ENCODE measurements at regions not wholly inside any gene's neighbourhood (a gene's known extent, or its start where the extent isn't known, plus 50 kb on each side); places are given as distances from the start of the nearest gene placed in this dataset.
"Not testable (repeated sequence)": the region's sequence is repeated elsewhere in the genome, so short reads cannot be mapped to it uniquely, and the experiment has no call there.

DNA sequence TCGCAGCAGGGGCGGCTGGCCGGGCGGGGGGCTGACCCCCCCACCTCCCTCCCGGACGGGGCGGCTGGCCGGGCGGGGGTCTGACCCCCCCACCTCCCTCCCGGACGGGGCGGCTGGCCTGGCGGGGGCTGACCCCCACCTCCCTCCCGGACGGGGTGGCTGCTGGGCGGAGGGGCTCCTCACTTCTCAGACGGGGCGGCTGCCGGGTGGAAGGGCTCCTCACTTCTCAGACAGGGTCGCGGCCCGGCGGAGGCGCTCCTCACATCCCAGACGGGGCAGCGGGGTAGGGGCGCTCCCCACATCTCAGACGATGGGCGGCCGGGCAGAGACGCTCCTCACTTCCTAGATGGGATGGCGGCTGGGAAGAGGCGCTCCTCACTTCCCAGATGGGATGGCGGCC, 260.2 kb upstream of the PTCHD4 start:
- DNase-seq; H3K27ac ChIP-seq (ENCODE audit: low read depth, low read length); ATAC-seq; H3K36me3 Mint-ChIP-seq; H3K4me1 Mint-ChIP-seq; H3K9me3 ChIP-seq (ENCODE audit: control insufficient read depth in 2 of 3, low read length in 3 of 3); H3K4me3 Mint-ChIP-seq; CTCF ChIA-PET; H3K4me3 ChIP-seq (ENCODE audit: low read length); H3K36me3 ChIP-seq (ENCODE audit: control insufficient read depth in 2 of 3, insufficient read depth in 3 of 3, low read length in 3 of 3); H3K27me3 ChIP-seq (ENCODE audit: control insufficient read depth in 2 of 2, insufficient read depth in 2 of 2, low read length in 2 of 2); H3K4me1 ChIP-seq (ENCODE audit: control insufficient read depth in 2 of 2, insufficient read depth in 2 of 2, low read length in 2 of 2); H3K27ac Mint-ChIP-seq; POLR2A ChIA-PET; H3K27me3 Mint-ChIP-seq; intact Hi-C loops (cut with micrococcal nuclease): not testable (repeated sequence)
- peaks cover 0 to 12% (median 6%) of the 10 kb centered on the region in 11 donors for H3K9me3 Mint-ChIP-seq

DNA sequence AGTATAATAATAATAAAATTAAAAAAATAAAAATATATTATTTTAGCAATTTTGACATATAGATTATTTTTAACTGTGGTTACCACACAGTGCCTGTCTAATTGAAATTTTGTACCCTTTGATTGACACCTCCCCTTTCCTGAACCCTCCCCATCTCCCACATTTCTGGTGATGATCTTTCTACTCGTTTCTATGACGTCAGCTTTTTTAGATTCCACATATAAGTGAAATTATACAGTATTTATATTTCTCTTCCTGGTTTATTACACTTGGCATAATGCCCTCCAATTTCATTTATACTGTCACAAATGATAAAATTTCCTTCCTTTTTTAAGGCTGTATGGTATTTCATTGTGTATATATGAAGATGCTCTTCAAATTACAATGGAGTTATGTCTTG, 258.1 kb upstream of the PTCHD4 start:
- Histone ChIP-seq H3K4me1 (ENCODE audit: control insufficient read depth in 2 of 2, insufficient read depth in 2 of 2, low read length in 2 of 2) (no peaks in the 10 kb centered on the region), H3K36me3 (ENCODE audit: control insufficient read depth in 2 of 3, insufficient read depth in 3 of 3, low read length in 3 of 3) (no peaks in the 10 kb centered on the region), H3K27ac (ENCODE audit: low read depth, low read length) (no peak overlapping the region), H3K4me3 (ENCODE audit: low read length) (no peak overlapping the region), H3K27me3 (ENCODE audit: control insufficient read depth in 2 of 2, insufficient read depth in 2 of 2, low read length in 2 of 2) (no peaks in the 10 kb centered on the region), H3K9me3 (ENCODE audit: control insufficient read depth in 2 of 3, low read length in 3 of 3) (no peaks in the 10 kb centered on the region)
- ATAC-seq (no peak), DNase-seq (no peak)
- CTCF ChIA-PET = no interaction called here
- H3K4me3 Mint-ChIP-seq = no peak overlapping the region
- H3K9me3 Mint-ChIP-seq = peaks cover 0 to 12% (median 6%) of the 10 kb centered on the region in 11 donors
- H3K27ac Mint-ChIP-seq = no peak overlapping the region
- no peaks in the 10 kb centered on the region for H3K27me3 Mint-ChIP-seq
- H3K36me3 Mint-ChIP-seq = peaks cover 0 to 3% (median 0%) of the 10 kb centered on the region in 5 donors
- POLR2A ChIA-PET = no interaction called here
- intact Hi-C loops (cut with micrococcal nuclease) = no loop called here
- H3K4me1 Mint-ChIP-seq = no peaks in the 10 kb centered on the region

DNA sequence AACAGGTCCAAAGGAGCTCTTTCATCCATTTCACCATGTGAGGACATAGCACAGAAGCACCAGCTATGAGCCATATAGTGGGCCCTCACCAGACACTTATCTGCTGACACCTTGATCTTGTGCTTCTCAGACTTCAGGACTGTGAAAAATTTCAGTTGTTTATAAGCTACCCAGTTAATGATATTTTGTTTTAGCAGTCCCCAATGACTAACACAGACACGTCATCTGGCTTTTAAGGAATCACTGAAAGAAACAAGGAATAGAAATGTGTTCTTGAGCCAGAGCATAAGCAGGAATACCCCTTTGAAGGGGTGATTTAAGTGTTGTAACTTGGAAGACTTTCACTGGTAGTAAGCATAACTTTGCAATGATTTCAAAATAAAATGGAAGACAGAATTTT, 214.7 kb upstream of the PTCHD4 start:
- Histone ChIP-seq H3K4me1 (ENCODE audit: control insufficient read depth in 2 of 2, insufficient read depth in 2 of 2, low read length in 2 of 2) (no peaks in the 10 kb centered on the region), H3K9me3 (ENCODE audit: control insufficient read depth in 2 of 3, low read length in 3 of 3) (no peaks in the 10 kb centered on the region), H3K27ac (ENCODE audit: low read depth, low read length) (no peak overlapping the region), H3K27me3 (ENCODE audit: control insufficient read depth in 2 of 2, insufficient read depth in 2 of 2, low read length in 2 of 2) (no peaks in the 10 kb centered on the region), H3K36me3 (ENCODE audit: control insufficient read depth in 2 of 3, insufficient read depth in 3 of 3, low read length in 3 of 3) (no peaks in the 10 kb centered on the region), H3K4me3 (ENCODE audit: low read length) (no peak overlapping the region)
- intact Hi-C loops (cut with micrococcal nuclease) = no loop called here
- Mint-ChIP-seq H3K36me3 (no peaks in the 10 kb centered on the region), H3K4me3 (no peak overlapping the region), H3K27me3 (no peaks in the 10 kb centered on the region), H3K4me1 (no peaks in the 10 kb centered on the region), H3K9me3 (peaks cover 0 to 17% (median 2%) of the 10 kb centered on the region in 11 donors), H3K27ac (no peak overlapping the region)
- ChIA-PET CTCF (no interaction called here), POLR2A (no interaction called here)
- DNase-seq = no peak
- ATAC-seq = no peak

- no peaks in the 10 kb centered on the region for H3K4me1 Mint-ChIP-seq
- Histone ChIP-seq H3K27ac (ENCODE audit: low read depth, low read length) (no peak overlapping the region), H3K9me3 (ENCODE audit: control insufficient read depth in 2 of 3, low read length in 3 of 3) (no peaks in the 10 kb centered on the region), H3K36me3 (ENCODE audit: control insufficient read depth in 2 of 3, insufficient read depth in 3 of 3, low read length in 3 of 3) (no peaks in the 10 kb centered on the region), H3K4me1 (ENCODE audit: control insufficient read depth in 2 of 2, insufficient read depth in 2 of 2, low read length in 2 of 2) (no peaks in the 10 kb centered on the region), H3K27me3 (ENCODE audit: control insufficient read depth in 2 of 2, insufficient read depth in 2 of 2, low read length in 2 of 2) (no peaks in the 10 kb centered on the region), H3K4me3 (ENCODE audit: low read length) (no peak overlapping the region)
- H3K27ac Mint-ChIP-seq = no peak overlapping the region
- no peak overlapping the region for H3K4me3 Mint-ChIP-seq
- peaks cover 0 to 19% (median 2%) of the 10 kb centered on the region in 11 donors for H3K9me3 Mint-ChIP-seq
- CTCF ChIA-PET = no interaction called here
- ATAC-seq (no peak), DNase-seq (no peak)
- H3K36me3 Mint-ChIP-seq = no peaks in the 10 kb centered on the region
- no peaks in the 10 kb centered on the region for H3K27me3 Mint-ChIP-seq
- intact Hi-C loops (cut with micrococcal nuclease) = no loop called here
- POLR2A ChIA-PET = no interaction called here
These were observed 207.7 kb upstream of the PTCHD4 start for GRCh38 chr6:48318670-48319069.

GRCh38 chr6:48315915-48316314, 204.9 kb upstream of the PTCHD4 start:
- no peak overlapping the region for H3K4me3 Mint-ChIP-seq
- H3K27ac Mint-ChIP-seq = no peak overlapping the region

DNA sequence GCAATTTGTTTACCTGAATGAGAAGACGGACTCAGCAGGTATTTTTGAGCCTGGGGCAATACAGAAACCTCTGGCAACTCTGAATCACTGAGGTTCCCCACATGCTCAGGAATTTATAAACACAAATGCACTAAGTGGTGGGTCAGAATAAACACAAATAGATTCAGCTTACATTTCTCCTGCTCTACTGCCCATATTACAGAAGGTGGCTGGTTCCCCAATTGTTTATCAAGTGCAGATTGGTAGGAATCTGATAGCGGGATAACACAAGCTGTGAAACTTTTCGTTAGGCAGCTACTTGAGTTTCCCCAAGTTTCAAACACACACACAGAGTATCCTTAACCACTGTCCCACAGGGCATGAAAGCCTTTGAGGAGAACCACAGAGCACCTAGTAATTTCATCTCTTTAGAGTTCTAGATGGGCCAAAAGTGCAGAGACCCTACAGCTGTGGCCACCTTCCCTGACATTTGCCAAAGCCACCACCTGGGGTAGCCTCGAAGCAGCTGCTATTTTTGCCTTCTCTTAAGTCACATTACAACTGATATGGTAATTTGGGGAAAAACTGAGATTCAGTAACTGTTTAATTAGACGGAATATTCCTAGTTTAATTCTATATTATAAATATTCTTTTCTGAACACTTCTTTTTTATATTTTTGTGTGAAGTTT, 204.2 kb upstream of the PTCHD4 start:
- H3K4me3 Mint-ChIP-seq = no peak overlapping the region
- H3K27ac Mint-ChIP-seq = no peak overlapping the region
- peaks cover 0 to 28% (median 4%) of the 10 kb centered on the region in 11 donors for H3K9me3 Mint-ChIP-seq
- intact Hi-C loops (cut with micrococcal nuclease) = no loop called here
- Histone ChIP-seq H3K4me1 (ENCODE audit: control insufficient read depth in 2 of 2, insufficient read depth in 2 of 2, low read length in 2 of 2) (no peaks in the 10 kb centered on the region), H3K4me3 (ENCODE audit: low read length) (no peak overlapping the region), H3K9me3 (ENCODE audit: control insufficient read depth in 2 of 3, low read length in 3 of 3) (no peaks in the 10 kb centered on the region), H3K27me3 (ENCODE audit: control insufficient read depth in 2 of 2, insufficient read depth in 2 of 2, low read length in 2 of 2) (no peaks in the 10 kb centered on the region), H3K27ac (ENCODE audit: low read depth, low read length) (no peak overlapping the region), H3K36me3 (ENCODE audit: control insufficient read depth in 2 of 3, insufficient read depth in 3 of 3, low read length in 3 of 3) (no peaks in the 10 kb centered on the region)
- ATAC-seq = no peak
- DNase-seq = no peak
- H3K4me1 Mint-ChIP-seq = no peaks in the 10 kb centered on the region
- H3K36me3 Mint-ChIP-seq = no peaks in the 10 kb centered on the region
- ChIA-PET CTCF (no interaction called here), POLR2A (no interaction called here)
- no peaks in the 10 kb centered on the region for H3K27me3 Mint-ChIP-seq

More at GRCh38 chr6:48315915-48316314, 204.9 kb upstream of the PTCHD4 start:
- ChIA-PET CTCF (no interaction called here), POLR2A (no interaction called here)
- Mint-ChIP-seq H3K36me3 (no peaks in the 10 kb centered on the region), H3K27me3 (no peaks in the 10 kb centered on the region), H3K4me1 (no peaks in the 10 kb centered on the region), H3K9me3 (peaks cover 0 to 28% (median 4%) of the 10 kb centered on the region in 11 donors)
- intact Hi-C loops (cut with micrococcal nuclease) = no loop called here
- no peak overlapping the region for H3K27ac ChIP-seq (ENCODE audit: low read depth, low read length)
- no peak for ATAC-seq
- H3K4me3 ChIP-seq (ENCODE audit: low read length) = no peak overlapping the region
- H3K4me1 ChIP-seq (ENCODE audit: control insufficient read depth in 2 of 2, insufficient read depth in 2 of 2, low read length in 2 of 2) = no peaks in the 10 kb centered on the region
- H3K27me3 ChIP-seq (ENCODE audit: control insufficient read depth in 2 of 2, insufficient read depth in 2 of 2, low read length in 2 of 2) = no peaks in the 10 kb centered on the region
- H3K36me3 ChIP-seq (ENCODE audit: control insufficient read depth in 2 of 3, insufficient read depth in 3 of 3, low read length in 3 of 3) = no peaks in the 10 kb centered on the region
- DNase-seq = no peak
- no peaks in the 10 kb centered on the region for H3K9me3 ChIP-seq (ENCODE audit: control insufficient read depth in 2 of 3, low read length in 3 of 3)

GRCh38 chr6:48311301-48311700, 200.3 kb upstream of the PTCHD4 start:
- Histone ChIP-seq H3K4me1 (ENCODE audit: control insufficient read depth in 2 of 2, insufficient read depth in 2 of 2, low read length in 2 of 2) (no peaks in the 10 kb centered on the region), H3K36me3 (ENCODE audit: control insufficient read depth in 2 of 3, insufficient read depth in 3 of 3, low read length in 3 of 3) (no peaks in the 10 kb centered on the region), H3K27me3 (ENCODE audit: control insufficient read depth in 2 of 2, insufficient read depth in 2 of 2, low read length in 2 of 2) (no peaks in the 10 kb centered on the region), H3K27ac (ENCODE audit: low read depth, low read length) (no peak overlapping the region), H3K4me3 (ENCODE audit: low read length) (no peak overlapping the region), H3K9me3 (ENCODE audit: control insufficient read depth in 2 of 3, low read length in 3 of 3) (no peaks in the 10 kb centered on the region)
- Mint-ChIP-seq H3K27ac (no peak overlapping the region), H3K9me3 (peaks cover 0 to 17% (median 4%) of the 10 kb centered on the region in 11 donors), H3K36me3 (no peaks in the 10 kb centered on the region), H3K4me3 (no peak overlapping the region), H3K4me1 (no peaks in the 10 kb centered on the region), H3K27me3 (no peaks in the 10 kb centered on the region)
- CTCF ChIA-PET = no interaction called here
- no peak for ATAC-seq
- POLR2A ChIA-PET = no interaction called here
- DNase-seq = no peak
- intact Hi-C loops (cut with micrococcal nuclease) = no loop called here
